ENCODE measurements at regions not wholly inside any gene's neighbourhood (a gene's known extent, or its start where the extent isn't known, plus 50 kb on each side); places are given as distances from the start of the nearest gene placed in this dataset.

DNA sequence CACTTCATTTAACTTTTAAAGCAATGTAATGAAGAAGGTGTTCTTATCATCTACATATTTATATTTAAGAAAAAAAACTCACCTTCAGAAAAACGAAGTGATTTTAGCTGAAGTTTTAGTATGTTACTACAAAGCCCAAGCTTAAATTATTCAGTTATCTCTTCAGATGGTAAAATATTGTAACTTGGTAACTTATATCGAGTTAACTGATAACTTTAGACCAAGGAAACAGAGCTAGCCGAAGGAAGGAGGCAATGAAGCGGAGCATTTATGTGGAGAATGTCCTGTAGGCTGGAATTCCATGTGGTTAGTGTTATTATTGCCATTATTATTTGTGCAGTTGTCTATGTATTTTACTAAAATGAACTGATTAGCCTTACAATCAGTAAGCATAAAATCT, 1102.1 kb upstream of the LCORL start:
- no peaks in the 10 kb centered on the region for H3K27me3 Mint-ChIP-seq (ENCODE audit: low read depth in 3 of 3)
- DNase-seq: no peak
- H3K9me3 Mint-ChIP-seq: peaks cover 13 to 49% (median 23%) of the 10 kb centered on the region in 6 donors
- H3K27ac Mint-ChIP-seq: no peak overlapping the region
- H3K4me1 Mint-ChIP-seq: no peaks in the 10 kb centered on the region
- no peak overlapping the region for H3K4me3 Mint-ChIP-seq
- peaks cover 0 to 6% (median 0%) of the 10 kb centered on the region in 3 donors for H3K36me3 Mint-ChIP-seq

DNA sequence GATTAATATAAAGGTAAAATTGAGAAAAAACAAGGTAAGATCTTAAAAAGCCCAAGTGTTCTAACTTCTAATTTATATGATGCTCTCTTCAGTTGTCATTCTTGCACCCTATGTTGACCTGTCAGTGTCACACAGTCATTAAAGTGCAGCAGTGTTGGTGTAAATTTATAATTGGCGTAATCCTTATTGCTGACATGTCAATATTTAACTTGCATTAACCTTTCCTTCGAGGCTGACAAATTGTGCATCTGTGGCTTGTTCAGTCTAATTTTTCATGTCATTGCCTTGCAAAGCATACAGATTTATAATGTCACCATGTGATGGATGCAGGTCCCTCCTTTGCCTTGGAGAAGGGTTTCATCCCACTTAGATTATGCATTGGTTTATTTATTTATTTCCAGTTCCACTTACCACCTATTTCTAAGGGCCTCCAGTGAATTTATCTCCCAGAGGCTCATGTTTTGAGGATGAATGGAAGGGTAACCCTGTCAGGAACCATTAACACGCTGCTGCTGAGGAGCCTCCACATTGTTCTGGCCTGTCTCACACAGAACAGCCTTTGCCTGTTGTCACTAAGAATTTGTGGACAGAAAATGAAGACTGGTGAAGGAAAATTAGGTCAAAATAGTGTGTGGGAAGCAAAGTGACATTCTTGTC, 1098.5 kb upstream of the LCORL start:
- Mint-ChIP-seq H3K36me3 (peaks cover 0 to 6% (median 0%) of the 10 kb centered on the region in 3 donors), H3K4me1 (no peaks in the 10 kb centered on the region)

DNA sequence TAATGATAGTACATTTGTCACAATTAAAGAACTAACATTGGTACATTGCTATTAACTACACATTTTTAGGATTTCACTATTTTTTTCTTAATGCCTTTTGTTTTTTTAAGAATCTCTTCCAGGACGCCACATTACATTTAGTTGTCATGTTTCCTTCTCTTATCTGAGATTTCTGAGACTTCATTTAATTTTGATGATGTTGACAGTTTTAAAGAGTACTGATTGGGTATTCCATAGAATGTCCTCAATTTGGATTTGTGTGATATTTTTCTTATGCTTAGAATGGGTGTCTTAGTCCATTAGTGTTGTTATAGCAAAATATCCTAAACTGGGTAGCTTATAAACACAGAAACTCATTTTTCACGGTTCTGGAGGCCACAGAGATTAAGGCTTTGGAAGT, 1095.5 kb upstream of the LCORL start:
- Mint-ChIP-seq H3K4me3 (no peak overlapping the region), H3K9me3 (peaks cover 5 to 18% (median 12%) of the 10 kb centered on the region in 6 donors), H3K4me1 (no peaks in the 10 kb centered on the region), H3K27me3 (ENCODE audit: low read depth in 3 of 3) (no peaks in the 10 kb centered on the region), H3K27ac (no peak overlapping the region), H3K36me3 (no peaks in the 10 kb centered on the region)
- DNase-seq: no peak

More for the DNA sequence above, 1098.5 kb upstream of the LCORL start:
- Mint-ChIP-seq H3K4me3 (no peak overlapping the region), H3K9me3 (peaks cover 12 to 33% (median 17%) of the 10 kb centered on the region in 6 donors), H3K27me3 (ENCODE audit: low read depth in 3 of 3) (no peaks in the 10 kb centered on the region), H3K27ac (no peak overlapping the region)
- no peak for DNase-seq

DNA sequence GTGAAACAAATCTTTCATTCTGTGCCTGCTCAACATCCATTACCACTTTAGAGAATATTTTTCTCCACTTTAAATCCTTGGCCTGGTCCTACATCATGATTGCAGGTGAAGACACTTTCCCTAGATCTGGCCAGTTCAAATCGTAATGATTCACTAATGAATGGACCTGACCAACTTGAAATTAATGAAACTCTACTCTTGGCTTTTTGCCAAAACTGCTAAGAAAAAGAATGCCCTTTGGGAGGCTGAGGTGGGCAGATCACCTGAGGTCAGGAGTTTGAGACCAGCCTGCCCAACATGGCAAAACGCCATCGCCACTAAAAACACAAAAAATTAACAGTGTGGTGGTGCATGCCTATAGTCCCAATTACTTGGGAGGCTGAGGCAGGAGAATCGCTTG, 1082.6 kb upstream of the LCORL start:
- H3K4me3 Mint-ChIP-seq: no peak overlapping the region

DNA sequence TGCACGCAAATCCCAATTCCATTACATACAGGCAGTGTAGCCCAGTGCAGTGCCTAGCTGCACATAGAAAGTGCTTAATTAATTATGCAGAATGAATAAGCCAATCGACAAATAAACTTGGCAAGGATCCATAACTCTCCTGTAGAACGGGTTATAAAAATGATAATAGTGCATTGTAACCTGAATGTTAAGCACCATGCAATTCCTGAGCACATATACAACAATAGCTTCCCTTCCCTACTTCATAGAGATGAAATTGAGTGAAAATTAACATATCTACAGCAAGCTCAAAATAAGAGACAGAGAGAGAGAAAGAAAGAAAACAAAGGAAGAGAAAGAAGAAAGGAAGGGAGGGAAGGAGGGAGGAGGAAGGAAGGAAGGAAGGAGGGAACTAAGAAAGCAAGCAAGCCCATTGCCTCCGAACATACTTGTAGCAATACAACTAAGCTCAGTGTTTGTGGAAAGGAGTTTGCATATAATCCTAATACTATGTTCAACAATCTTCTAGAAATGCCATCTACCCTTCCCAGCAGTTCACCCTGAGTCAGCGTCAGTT, 1074.0 kb upstream of the LCORL start:
- no peak for DNase-seq
- no peaks in the 10 kb centered on the region for H3K4me1 Mint-ChIP-seq
- no peak overlapping the region for H3K4me3 Mint-ChIP-seq

More for the DNA sequence above, 1082.6 kb upstream of the LCORL start:
- no peak for DNase-seq
- H3K27ac Mint-ChIP-seq: no peak overlapping the region
- H3K9me3 Mint-ChIP-seq: peaks cover 0 to 57% (median 12%) of the 10 kb centered on the region in 6 donors
- no peaks in the 10 kb centered on the region for H3K27me3 Mint-ChIP-seq (ENCODE audit: low read depth in 3 of 3)
- peaks cover 0 to 4% (median 3%) of the 10 kb centered on the region in 3 donors for H3K36me3 Mint-ChIP-seq
- no peaks in the 10 kb centered on the region for H3K4me1 Mint-ChIP-seq

DNA sequence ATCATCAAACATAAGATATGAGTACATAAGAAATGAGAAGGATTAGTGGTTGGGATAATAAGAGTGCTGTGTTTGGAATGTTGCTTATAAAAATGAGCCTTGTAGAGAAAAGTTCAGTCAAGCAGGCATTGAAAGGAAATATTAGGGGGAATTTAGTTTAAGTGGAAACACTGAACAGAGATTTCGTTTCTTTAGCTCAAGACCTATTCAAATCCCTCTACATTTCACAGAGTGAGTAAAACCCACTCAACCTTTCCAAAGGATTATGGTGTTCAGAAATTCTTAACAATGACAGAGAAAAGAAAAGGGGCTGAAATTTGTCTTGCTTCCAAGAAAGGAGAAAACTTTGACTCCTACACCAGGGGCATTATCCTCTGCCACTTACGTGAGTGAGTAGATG, 1072.4 kb upstream of the LCORL start:
- Mint-ChIP-seq H3K27ac (no peak overlapping the region), H3K4me3 (no peak overlapping the region)

More for the DNA sequence above, 1074.0 kb upstream of the LCORL start:
- Mint-ChIP-seq H3K36me3 (no peaks in the 10 kb centered on the region), H3K9me3 (peaks cover 7 to 62% (median 19%) of the 10 kb centered on the region in 6 donors), H3K27ac (no peak overlapping the region), H3K27me3 (ENCODE audit: low read depth in 3 of 3) (no peaks in the 10 kb centered on the region)

DNA sequence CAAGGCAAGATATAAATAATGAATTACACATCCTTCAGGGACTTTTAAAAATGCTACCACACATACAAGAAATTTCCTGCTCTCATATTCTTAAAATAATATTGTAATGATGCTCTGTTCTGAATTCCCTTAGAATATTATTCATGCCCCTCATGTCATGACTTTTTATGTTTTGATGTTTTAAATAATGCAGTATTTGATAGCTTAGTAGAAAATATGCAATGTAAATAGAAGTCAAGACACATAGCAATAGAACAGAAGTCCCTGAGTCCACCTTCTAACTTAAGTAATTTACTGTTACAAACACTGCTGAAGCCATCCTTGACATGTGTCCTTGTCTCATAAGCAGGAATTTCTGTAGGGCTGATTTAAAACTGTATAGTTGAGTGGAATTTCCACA, 1071.2 kb upstream of the LCORL start:
- Mint-ChIP-seq H3K36me3 (no peaks in the 10 kb centered on the region), H3K4me1 (no peaks in the 10 kb centered on the region), H3K4me3 (no peak overlapping the region), H3K27me3 (ENCODE audit: low read depth in 3 of 3) (no peaks in the 10 kb centered on the region), H3K27ac (no peak overlapping the region), H3K9me3 (peaks cover 8 to 57% (median 17%) of the 10 kb centered on the region in 6 donors)
- no peak for DNase-seq

More for the DNA sequence above, 1072.4 kb upstream of the LCORL start:
- DNase-seq: no peak
- Mint-ChIP-seq H3K27me3 (ENCODE audit: low read depth in 3 of 3) (no peaks in the 10 kb centered on the region), H3K36me3 (no peaks in the 10 kb centered on the region), H3K9me3 (peaks cover 8 to 64% (median 17%) of the 10 kb centered on the region in 6 donors), H3K4me1 (no peaks in the 10 kb centered on the region)

DNA sequence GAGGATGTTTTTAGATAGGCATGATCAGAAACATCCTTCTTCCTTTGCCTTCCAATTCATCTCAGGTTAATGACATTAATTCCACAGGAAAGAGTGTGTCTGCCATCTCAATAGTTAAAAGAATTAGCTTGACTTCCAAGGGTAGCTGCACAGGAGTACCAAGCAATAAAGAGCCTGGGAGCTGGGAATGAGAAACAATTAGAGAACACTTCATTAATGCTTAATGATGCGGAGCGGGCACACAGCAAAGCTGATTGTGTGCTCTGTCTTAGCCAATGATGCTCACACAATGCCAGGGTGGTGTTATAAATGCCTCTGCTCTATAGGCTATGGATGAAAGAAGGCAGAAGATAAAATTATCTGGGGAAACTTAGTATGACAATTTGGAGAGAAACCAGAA, 1052.5 kb upstream of the LCORL start:
- Mint-ChIP-seq H3K4me3 (no peak overlapping the region), H3K4me1 (no peaks in the 10 kb centered on the region), H3K9me3 (peaks cover 3 to 36% (median 19%) of the 10 kb centered on the region in 6 donors), H3K27ac (no peak overlapping the region), H3K27me3 (ENCODE audit: low read depth in 3 of 3) (no peaks in the 10 kb centered on the region), H3K36me3 (no peaks in the 10 kb centered on the region)
- DNase-seq: no peak

DNA sequence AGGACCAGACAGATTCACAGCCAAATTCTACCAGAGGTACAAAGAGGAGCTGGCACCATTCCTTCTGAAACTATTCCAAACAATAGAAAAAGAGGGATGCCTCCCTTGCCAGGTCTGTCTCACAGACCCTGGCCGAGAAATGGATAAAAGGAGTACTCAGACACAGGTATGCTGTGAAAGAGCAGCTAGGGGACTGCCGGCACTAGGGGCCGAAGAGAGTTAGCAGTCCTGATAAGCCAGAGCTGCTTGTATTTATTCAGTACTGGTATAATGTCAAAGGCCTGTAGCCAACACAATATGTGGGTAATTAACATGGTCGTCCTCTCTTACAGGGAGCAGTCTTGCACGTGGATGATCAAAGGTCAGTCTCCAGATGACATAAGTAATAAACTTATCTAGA, 1042.1 kb upstream of the LCORL start:
- Mint-ChIP-seq H3K27me3 (ENCODE audit: low read depth in 3 of 3) (peaks cover 0 to 5% (median 2%) of the 10 kb centered on the region in 3 donors), H3K9me3 (peaks cover 11 to 51% (median 31%) of the 10 kb centered on the region in 6 donors), H3K36me3 (peaks cover 0 to 5% (median 0%) of the 10 kb centered on the region in 3 donors), H3K4me1 (no peaks in the 10 kb centered on the region), H3K4me3 (no peak overlapping the region), H3K27ac (no peak overlapping the region)
- no peak for DNase-seq

DNA sequence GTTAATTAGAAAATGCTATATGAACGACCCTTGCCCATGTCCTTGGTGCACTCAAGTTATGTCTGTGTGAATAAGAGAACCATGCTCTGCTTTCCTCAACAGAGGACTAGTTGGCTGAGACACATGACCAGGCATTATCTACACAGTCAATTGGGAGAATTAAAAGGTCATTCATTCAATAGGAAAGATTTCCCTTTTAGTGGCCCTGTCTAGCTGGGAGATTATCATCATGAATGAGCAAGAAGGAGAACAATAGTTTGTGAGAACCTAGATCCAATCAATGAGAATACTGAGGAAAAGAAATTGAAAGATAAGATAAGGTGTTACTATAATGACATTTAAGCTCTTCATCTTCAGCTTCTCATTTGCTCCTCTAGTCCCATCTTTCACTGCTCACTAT, 1033.4 kb upstream of the LCORL start:
- Mint-ChIP-seq H3K4me3 (no peak overlapping the region), H3K4me1 (no peaks in the 10 kb centered on the region), H3K36me3 (peaks cover 0 to 5% (median 4%) of the 10 kb centered on the region in 3 donors), H3K27me3 (ENCODE audit: low read depth in 3 of 3) (peaks cover 0 to 5% (median 0%) of the 10 kb centered on the region in 3 donors), H3K9me3 (peaks cover 0 to 57% (median 13%) of the 10 kb centered on the region in 6 donors), H3K27ac (no peak overlapping the region)
- no peak for DNase-seq

DNA sequence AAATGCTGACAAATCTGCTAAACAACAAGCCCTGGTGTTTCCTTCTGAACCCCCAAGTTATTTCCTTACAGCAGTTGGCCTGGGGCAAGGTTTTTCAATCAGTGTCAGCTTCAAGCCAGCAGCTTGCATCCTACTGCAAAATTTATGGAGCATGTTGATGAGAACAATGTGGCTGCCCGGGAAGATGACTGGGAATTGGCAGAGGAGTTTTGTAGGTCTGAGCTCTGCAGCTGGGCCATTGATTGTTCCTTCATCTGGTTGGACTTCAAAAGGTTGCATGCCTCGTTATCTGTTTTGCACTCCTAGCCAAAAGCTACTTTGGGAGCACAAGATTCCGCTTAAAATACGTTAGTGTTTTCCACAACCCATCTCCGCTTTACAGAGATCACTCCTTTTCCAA, 1030.3 kb upstream of the LCORL start:
- Mint-ChIP-seq H3K27me3 (ENCODE audit: low read depth in 3 of 3) (peaks cover 0 to 2% (median 2%) of the 10 kb centered on the region in 3 donors), H3K36me3 (no peaks in the 10 kb centered on the region), H3K4me3 (no peak overlapping the region), H3K4me1 (no peaks in the 10 kb centered on the region), H3K27ac (no peak overlapping the region), H3K9me3 (peaks cover 3 to 57% (median 8%) of the 10 kb centered on the region in 6 donors)
- no peak for DNase-seq

DNA sequence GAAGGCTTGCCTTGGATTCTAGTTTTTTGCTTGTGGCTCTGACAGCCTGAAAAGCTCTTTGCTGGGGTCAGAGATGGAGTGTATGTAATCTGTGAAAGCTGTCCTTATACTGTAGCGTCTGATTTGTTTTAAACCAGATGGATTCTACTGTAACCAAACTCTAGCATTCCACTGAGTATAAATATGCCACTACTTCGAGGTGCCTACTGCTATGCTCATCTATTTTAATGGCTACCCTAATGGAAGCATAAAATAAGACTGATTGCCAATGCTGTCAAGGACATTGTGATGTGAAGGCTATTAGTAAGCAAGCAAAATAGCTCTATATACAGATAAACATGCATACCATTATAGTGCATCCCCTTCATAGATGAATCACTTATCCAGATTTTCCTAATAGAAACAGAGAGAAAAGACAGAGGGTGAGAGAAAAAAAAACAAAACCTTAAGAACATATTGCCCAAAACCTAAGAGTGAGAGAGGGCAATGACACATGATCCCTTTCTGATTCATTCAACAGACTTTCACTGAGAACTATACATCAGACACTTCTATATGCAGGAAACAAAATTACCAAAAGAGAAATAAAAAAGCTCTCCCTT, 1025.8 kb upstream of the LCORL start:
- H3K27me3 Mint-ChIP-seq (ENCODE audit: low read depth in 3 of 3): peaks cover 0 to 4% (median 2%) of the 10 kb centered on the region in 3 donors
- H3K4me1 Mint-ChIP-seq: no peaks in the 10 kb centered on the region
- H3K27ac Mint-ChIP-seq: no peak overlapping the region
- no peak for DNase-seq
- H3K36me3 Mint-ChIP-seq: no peaks in the 10 kb centered on the region
- H3K9me3 Mint-ChIP-seq: peaks cover 5 to 52% (median 23%) of the 10 kb centered on the region in 6 donors
- no peak overlapping the region for H3K4me3 Mint-ChIP-seq

DNA sequence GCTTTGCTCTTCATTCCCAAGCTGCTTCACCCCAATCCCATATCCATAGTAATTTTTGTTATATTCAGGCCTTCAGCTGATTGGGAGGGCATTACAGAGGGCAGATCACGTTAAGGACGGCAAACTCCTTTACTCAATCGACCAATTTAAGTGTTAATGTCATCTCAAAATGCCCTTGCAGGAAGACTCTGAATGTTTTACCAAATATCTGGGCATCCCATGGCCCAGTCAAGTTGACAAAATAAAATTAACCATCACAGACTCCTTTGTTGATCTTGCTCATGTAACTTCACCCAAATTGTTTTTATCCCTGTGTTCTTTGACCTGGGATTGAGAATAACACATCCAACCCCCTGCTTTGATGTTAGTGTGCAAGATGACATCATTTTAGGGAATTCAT, 1018.3 kb upstream of the LCORL start:
- Mint-ChIP-seq H3K36me3 (no peaks in the 10 kb centered on the region), H3K4me3 (no peak overlapping the region), H3K27ac (no peak overlapping the region), H3K27me3 (ENCODE audit: low read depth in 3 of 3) (peaks cover 0 to 5% (median 0%) of the 10 kb centered on the region in 3 donors), H3K9me3 (peaks cover 6 to 31% (median 20%) of the 10 kb centered on the region in 6 donors), H3K4me1 (no peaks in the 10 kb centered on the region)
- DNase-seq: no peak

DNA sequence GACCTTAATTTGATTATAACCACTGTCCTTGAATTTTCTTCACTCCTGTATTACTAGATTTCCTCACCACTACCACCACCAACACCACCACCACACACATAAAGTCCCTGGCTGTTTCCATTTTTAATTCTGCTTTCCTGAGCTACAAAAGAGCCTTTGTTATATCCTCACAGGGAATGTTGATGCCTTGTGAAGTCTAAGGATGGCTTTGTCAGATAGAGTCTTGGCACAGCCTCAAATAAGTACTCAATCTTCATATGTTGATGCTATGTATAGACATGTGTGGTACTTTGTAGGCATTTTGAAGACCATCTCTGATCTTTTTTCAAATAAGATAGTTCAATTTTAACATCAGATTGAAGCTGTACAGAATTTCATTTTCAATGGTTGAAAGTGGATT, 1016.7 kb upstream of the LCORL start:
- no peaks in the 10 kb centered on the region for H3K36me3 Mint-ChIP-seq
- no peak overlapping the region for H3K4me3 Mint-ChIP-seq
- no peak for DNase-seq
- H3K27ac Mint-ChIP-seq: no peak overlapping the region
- peaks cover 0 to 2% (median 0%) of the 10 kb centered on the region in 3 donors for H3K27me3 Mint-ChIP-seq (ENCODE audit: low read depth in 3 of 3)
- no peaks in the 10 kb centered on the region for H3K4me1 Mint-ChIP-seq
- H3K9me3 Mint-ChIP-seq: peaks cover 6 to 36% (median 18%) of the 10 kb centered on the region in 6 donors

All from immature natural killer cell (primary cell).